HPDE6-E6E7 (cell line): ENCODE measurements at regions not wholly inside any gene's neighbourhood (a gene's known extent, or its start where the extent isn't known, plus 50 kb on each side); places are given as distances from the start of the nearest gene placed in this dataset.
"Not testable (repeated sequence)": the region's sequence is repeated elsewhere in the genome, so short reads cannot be mapped to it uniquely, and the experiment has no call there.

ENCODE experiments used
- DNase-seq: peaks from one replicate; pipeline ENCODE4 v3.0.0; 2011; ENCODE audit warnings: missing footprints; ENCODE audit errors: extremely low spot score

DNA sequence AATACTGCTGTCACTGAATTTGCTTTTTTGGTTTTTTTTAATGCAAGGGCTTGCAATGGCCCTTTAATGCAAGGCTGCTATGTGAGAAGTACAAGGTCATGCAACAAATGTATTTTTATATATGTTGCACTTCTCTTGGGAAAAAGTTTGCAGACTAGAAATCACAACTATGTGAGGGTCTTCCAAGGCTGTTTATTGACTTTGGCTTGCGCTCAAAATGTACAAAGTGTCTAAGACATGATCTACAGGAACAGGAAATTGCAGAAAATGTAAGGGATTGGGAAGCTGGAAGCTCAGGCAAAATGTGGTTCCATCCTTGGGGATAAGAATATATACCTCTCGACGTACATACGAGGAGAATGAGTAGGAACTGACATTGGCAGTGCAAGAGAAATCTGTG is 92.2 kb upstream of the F13A1 start:
- no peak for DNase-seq

DNA sequence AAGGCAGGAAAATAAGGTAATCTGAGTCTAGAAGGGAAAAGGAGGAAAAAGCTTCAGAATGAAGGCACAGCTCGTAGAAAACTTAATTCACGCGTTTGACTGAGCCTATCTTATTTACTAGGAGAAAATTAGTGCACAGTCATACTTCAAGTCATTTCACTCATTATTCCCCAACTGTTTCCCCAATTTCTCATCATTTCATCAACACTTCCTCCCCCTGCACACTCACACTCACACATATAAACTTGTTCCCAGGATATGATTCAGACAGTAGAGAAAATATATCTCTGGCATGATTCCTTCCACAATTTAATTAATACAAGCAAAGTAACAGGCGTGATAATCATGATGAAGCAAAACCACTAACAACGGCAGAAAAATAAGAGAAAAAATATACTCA is 94.5 kb upstream of the F13A1 start:
- no peak for DNase-seq

DNA sequence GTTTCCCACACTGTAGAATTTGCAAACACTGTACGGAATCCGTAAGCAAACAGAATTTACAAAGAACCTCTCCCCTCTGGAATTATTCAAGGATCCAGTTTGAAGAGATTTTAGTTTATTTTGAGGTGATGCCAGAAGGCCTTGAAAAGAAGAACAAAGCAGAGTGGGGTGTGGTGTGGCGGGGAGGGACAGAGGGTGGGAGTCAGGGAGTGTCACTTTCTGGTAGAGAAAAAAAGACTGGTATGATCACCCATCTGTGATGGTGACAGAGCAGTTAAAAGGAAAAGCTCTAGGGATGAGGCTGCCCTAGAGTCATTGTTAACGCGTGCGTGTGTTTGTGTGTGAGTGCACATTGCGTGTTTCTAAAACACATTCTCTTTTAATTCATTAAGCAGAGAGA is 97.0 kb upstream of the F13A1 start:
- DNase-seq = no peak

DNA sequence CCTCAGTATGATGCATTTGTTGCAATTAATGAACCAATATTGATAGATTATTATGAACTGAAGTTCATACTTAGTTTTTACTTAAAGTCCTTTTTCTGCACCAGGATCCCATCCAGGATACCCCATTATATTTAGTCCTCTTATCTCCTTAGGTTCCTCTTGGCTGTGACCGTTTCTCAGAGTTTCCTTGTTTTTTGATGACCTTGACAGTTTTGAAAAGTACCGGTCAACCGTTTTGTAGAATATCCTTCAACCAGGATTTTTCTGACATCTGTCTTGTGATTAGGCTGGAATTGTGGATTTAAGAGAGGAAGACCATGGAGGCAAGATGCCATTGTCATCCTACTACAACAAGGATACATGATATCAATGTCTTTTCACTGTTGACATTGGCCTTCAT is 98.0 kb upstream of the F13A1 start:
- no peak for DNase-seq

DNA sequence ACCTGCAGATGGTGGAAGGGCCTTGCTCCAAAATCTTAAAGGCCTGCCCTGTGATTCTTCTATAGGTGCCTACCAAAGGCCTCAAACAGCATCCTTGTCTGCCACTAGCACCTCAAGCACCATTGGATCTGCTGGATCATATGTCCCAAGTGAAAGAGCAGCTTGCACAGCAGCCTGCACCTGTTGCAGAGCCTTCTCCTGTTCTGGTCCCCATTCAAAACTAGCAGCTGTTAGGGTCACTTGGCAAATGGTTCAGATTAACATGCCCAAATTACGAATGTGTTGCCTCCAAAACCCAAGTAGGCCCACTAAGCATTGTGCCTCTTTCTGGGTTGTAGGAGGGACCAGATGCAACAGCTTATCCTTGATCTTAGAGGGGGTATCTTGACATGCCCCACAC is 99.6 kb upstream of the F13A1 start:
- no peak for DNase-seq

DNA sequence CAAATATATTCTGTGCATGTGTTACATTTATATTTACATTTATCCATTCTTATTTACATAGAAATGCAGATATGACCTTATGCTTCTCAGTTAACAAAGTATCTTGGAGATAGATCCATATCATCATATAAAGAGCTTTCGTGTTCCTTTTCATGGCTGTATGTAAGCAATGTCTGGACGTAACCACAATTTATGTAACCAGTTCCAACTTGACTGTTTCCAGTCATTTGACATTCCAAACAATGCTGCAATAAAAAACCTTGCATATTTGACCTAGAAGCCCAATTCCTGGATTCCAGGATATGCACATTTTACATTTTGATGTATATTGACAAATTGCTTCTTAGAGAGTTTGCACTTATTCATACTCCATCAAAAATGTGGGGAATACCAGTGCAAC is 113.7 kb upstream of the F13A1 start:
- DNase-seq = no peak

DNA sequence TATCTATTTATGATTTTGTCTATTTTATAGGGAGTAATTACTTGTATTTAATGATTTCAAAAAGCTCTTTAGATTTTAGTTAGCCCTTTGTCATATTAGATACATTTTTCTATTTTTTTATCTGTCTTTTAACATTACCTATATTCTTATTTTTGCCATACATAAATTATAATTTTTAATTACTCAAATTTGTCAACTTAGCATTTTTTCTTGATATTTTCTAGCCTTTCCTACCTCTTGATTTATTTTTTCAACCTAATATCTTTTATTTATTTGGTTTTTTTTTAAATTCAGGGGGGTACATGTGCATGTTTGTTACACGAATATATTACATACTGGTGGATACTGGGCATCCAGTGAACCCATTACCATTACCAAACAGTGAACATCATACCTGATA is 114.3 kb upstream of the F13A1 start:
- DNase-seq = no peak

DNA sequence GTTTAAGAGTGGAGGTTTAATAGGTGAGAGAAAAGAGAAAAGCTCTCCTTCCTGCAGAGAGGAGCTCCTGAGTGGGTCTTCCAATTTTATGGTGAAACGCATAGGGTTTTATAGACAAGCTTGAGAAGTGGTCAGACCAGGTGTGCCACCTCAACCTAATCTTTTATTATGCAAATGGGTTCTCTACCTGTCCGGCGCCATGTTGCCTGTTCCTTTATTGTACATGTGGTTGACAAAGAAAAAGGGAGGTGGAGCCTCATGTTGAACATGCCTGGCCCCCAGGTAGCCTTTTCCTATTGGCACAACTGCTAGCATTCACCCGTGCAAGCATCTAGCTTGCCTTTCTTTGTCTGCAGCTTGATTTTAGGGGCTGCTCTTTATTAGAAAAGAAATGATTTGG is 115.9 kb upstream of the F13A1 start:
- DNase-seq = no peak

DNA sequence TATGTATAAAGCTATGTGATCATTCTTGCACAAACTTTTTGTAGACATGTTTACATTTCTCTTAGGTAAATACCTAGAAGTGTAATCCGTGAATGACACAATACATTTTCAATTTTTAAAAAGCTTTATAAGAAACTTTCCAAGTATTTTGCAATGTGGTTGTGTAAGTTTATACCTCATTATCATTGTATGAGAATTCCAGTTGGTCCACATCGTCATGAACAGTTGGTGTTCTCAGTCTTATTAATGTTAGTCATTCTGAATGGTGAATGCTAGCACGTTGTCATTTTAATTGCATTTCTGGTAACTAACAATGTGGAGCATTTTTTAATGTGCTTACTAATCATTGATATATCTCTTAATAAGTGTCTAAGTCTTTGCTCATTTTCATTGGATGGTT is 116.5 kb upstream of the F13A1 start:
- DNase-seq = no peak

DNA sequence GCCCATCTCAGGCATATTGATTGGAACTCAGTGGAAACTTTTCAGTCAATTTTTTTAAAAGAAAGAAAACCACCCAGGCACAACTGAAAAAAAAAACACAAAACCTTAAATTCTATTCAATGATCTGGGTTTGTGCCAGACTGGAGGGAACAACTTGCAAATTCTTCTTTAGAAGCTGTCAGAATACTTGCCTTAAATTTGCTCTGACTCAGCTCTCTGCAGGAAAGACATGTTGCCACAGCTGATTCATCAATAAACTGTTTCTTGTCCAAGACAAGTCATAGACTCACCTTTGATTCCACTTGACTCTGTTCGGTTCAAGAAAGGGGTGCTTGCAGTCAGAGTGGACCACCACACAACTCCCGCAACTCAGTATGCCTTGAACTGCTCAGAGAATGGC is 117.8 kb upstream of the F13A1 start:
- DNase-seq = no peak

DNA sequence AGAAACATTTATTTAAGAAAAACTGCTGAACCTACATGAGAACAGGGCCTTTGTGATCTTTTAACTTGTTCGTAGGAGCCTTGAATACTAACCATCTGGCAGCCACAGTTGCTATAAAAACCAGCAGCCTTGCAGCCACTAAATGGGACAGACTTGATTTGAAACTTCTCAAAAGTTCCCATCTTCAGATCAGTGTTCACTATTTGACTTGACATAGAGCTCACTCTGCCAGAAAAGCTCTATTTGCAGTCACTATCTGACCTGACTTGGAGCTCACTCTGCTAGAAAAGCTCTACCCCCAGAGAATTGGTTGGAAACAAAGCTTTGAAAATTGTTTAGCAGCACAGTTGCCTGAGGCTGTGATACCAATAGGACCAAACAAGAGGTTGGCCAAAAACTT is 119.3 kb upstream of the F13A1 start:
- DNase-seq = no peak

DNA sequence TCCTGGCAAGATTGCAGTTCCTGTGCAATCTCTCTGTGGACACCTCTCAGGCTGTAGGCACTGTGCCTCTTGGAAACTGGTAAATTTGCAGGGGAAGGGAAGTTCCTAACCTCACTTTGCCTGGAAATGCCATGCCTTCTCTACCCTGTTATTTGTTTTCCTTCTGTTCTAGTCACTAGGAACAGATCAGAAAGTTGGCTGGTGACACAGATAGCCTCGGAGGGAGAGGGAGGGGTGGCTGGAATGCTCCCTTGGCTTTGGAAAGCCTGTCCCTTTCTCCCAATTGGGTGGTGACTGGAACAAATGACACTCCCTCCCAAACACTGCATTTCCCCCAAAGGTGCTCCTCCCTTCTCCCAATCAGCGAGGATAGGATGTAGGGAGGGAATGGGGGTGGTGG is 131.5 kb upstream of the F13A1 start:
- DNase-seq = no peak

DNA sequence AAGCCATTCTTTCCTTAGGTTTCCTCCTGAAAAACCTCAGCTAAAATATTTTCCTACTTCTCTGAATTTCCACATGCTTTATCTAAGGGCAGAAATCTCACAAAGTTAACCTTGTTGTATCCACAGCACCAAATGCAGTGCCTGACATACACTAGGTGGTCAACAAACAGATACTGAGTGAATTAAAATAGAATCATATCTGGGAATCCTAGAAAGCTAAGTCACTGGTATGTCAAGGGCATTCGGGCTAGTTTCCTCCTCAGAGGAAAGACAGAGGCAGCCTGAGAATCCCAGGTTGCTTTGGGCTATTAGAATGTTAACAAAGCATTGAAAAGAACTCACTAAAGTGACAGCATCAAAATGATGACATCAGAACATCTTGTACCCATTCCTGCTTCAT is 132.7 kb upstream of the F13A1 start:
- no peak for DNase-seq

DNA sequence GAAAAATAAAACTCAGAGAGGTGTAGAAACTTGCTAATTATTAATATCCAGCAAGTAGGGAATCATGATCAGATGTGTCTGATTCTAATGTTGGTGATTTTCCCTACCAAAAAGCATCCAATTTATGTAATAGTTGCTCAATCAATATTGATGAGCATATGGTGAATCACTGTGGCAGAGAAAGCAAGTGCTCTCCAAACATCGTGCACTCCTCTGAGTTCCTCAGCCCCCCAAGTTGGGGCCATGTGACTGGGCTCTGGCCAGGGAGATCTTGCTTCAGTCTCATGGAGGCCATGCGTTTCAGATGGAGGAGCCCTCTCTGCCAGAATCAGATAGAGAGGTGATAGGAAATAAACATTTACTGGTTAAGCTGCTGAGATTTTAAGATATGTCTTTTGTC is 133.2 kb upstream of the LY86 start:
- DNase-seq = no peak

DNA sequence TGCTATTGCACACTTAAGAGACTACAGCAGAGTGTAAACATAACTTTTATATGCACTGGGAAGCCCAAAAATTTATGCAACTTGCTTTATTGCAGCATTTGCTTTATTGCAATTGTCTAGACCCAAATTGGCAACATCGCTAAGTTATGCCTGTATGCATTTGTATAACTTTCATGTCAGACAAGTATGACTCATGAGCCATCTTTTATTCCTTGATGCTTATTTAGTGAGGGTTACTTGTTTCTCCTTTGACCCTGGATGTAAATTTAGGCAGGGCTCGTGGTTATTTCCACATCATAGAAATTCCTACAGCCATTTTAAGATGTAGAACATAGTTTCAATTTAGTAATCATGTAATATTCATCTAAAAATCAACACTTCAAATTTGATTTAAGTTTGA is 130.3 kb upstream of the LY86 start:
- no peak for DNase-seq

DNA sequence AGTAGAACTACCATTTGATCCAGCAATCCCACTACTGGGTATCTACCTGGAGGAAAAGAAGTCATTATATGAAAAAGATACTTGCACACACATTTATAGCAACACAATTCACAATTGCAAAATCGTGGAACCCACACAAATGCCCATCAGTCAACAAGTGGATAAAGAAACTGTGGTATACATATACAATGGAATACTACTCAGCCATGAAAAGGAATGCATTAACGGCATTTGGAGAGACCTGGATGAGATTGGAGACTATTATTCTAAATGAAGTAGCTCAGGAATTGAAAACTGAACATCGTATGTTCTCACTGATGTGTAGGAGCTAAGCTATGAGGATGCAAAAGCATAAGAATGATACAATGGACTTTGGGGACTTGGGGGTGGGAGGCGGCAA is 128.6 kb upstream of the LY86 start:
- not testable (repeated sequence) for DNase-seq

DNA sequence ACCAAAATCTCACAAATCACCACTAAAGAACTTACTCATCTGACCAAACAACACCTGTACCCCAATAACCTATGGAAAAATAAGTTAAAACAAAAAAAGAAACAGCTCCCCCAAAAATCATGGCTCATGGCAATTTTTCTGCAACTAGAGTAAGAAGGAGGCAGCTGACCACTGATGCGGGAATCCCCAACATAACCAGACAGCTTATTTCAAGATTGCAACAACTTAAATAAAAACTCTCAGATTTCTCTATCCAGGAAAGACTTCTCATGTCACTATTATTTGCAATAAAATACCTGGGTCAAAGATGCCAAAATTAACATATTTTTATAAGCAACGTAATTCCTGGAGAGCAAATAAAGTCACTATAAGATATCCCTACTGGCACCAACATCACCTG is 128.1 kb upstream of the LY86 start:
- no peak for DNase-seq

DNA sequence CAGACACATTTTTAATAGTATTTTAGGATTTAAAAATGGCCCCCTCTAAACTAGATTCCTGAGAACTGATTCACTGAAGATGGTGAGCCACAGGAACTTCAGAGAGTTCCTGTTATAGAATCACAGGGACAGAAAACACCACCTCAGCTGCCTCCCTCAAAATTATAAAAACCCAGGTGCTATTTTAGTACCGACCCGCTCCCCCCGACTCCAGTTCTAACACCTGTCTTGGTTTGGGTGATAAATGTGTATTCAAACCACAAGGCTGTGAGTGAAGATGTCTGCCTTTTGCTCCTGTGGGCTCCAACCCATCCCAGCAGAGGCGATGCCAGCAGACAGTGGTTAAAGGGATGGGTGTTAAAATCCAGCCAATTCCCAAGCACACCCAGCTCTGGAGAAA is 127.4 kb upstream of the LY86 start:
- no peak for DNase-seq

DNA sequence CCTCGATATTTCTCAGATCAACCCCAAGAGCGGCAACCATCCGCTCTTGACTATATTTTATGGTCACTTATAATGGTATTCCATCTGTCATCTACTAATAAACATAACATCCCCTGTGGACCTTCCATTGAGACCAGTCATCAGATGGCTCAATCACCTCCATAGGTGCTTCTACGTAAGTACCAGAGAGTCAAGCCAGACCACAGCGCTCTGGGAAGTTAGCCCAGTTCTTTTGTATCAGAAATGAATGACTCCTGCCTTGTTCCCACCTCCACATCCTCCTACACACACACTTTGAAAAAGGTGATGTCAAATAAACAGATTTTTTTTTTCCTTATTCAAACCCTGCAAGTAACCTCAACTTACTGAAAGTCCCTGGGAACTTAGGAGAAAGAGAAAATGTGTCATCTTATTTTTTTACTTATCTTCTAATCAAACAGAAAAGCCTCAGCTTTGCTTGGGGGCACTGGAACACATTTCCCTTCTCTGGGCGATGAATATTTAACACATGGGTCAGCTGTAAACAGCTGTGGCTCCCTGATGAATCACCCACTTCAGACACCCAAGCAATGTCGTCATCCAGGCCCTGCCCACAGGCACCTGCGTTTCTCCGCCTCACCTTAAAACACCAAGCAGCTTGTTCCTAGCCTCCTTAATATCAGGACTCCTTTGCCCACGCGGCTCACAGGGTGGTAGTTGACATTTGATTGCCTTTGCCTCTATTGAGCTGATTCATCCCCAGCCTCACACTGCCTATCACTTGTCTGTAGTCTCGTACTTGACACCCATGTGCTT is 121.4 kb upstream of the LY86 start:
- DNase-seq = peak; percentile 68

DNA sequence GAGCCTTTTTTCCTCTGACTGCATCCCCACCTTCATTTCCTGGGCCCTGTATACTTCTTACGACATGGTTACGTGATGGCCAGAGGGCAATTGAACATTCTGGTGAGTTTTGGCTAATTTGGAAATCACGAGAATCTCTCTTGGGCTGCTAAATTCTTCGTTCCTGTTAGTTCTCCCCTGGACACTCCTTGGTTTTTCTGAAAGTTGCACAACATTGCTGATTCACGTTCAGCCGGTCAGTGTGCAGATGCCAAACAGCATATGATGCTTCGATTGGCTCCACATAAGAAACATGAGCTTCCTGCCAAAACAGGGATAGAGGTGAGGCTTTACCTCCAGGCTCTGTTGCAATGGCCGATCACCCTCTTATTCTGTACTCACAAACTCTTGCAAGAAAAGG is 119.4 kb upstream of the LY86 start:
- DNase-seq = peak; percentile 29

DNA sequence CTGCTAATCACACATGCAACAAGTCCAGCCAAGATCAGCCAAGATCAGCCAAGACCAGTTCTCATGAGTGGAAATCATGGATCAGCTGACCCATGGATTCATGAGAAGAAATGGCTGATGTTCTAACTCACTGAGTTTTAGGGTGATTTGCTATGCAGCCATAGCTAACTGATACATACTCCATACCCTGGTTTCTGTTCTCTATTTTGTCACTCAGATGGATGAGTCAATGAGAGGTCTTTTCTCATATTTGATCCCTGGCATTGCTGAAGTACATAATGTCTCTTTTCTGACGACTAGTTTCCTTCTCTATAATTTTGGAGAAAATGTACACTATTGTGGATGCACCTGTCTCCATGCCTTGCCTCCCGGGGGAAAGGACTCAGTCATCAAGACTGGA is 118.4 kb upstream of the LY86 start:
- no peak for DNase-seq

DNA sequence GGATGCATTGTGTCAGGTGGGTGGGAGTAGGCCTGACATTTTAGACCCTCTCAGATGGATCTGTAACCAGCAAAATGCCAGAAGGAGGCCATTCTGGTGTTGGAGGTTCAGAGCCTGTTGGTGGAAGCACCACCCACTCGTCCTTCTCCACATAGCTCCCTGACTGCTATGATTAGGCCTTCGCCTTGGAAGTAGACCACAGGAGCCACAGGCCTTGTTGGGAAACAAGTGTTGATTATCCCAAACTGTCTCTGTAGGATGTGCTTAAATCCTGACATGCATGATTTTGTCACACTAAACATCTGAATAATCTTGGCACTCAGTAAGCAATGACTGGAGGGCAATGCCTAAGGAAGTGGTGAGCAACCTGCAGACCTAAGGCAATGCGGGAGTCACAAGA is 117.2 kb upstream of the LY86 start:
- no peak for DNase-seq

DNA sequence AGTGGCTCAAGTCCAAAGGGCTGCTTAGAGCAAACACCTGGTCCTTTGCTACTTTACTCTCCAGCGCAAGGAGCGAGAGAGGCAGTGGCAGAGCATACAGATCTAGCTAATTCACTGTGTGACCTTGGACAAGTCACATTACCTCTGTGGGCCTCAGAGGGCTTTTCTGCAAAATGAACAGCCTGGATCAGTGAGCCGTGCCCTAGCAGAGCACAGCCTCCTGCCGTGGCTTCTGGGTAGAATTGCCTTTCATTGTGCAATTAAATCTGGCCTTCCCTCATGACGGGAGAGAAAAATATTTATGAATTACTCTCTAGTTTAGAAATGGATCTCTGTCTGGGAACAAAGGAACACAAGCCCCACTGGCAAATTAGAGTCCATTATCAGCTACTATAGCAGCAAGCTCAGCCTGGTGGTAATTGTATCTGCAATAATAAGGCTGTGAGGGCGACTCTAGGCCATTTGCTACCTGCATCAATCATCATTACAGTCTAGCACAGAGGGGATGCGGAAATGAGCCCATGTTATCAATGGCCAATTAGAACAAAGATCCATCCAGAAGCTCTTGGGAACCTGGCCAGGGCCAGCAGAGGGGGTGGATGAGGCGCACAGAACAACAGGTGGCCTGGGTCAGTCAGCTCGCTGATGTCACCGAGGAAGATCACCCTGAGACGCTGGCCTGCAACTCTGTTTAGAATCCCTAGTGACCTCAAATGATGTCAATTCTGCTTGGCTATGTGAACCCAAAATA is 114.2 kb upstream of the LY86 start:
- no peak for DNase-seq

DNA sequence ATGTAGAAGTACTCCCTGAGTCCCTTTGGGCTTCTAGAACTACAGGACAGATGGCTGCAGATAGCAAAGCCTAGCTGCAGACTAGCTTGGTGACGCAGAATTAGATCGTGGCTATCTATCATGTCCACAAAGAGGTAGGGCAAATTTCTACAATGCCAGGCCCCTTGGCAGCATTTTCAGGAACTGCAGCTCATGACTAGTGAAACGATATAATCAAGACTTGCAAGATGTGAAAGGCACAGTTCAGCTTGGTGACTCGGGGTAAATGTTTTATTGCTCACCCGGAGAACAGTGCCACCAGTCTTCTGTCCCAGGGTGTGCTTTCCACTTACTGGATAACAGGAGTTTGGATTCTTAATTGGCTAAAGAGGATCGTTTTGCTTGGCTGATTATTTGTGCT is 108.7 kb upstream of the LY86 start:
- no peak for DNase-seq
